ENCODE measurements at regions not wholly inside any gene's neighbourhood (a gene's known extent, or its start where the extent isn't known, plus 50 kb on each side); places are given as distances from the start of the nearest gene placed in this dataset.

DNA sequence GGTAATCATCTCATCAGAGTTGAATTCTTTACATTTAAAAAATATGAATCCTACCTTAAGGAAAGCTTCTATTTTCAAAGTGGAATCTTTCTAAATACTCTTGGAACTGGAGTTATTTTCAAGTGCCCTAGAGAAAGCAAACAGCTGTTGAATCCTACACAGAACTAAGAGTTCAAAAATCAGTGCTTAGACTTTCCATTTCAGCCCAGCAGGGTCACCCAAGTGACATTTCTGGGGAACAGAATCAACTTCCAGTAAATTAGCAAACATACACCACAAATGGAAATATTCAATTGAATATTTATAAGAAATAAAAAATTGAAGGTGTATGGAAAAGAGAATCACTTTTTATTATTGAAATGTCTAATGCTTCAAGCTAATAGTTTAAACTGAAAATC, 427.7 kb upstream of the NOX3 start:
- TF ChIP-seq EP300 (IDR thresholded peaks at IDR 0.05): no peak
- TF ChIP-seq, protein P1, sequence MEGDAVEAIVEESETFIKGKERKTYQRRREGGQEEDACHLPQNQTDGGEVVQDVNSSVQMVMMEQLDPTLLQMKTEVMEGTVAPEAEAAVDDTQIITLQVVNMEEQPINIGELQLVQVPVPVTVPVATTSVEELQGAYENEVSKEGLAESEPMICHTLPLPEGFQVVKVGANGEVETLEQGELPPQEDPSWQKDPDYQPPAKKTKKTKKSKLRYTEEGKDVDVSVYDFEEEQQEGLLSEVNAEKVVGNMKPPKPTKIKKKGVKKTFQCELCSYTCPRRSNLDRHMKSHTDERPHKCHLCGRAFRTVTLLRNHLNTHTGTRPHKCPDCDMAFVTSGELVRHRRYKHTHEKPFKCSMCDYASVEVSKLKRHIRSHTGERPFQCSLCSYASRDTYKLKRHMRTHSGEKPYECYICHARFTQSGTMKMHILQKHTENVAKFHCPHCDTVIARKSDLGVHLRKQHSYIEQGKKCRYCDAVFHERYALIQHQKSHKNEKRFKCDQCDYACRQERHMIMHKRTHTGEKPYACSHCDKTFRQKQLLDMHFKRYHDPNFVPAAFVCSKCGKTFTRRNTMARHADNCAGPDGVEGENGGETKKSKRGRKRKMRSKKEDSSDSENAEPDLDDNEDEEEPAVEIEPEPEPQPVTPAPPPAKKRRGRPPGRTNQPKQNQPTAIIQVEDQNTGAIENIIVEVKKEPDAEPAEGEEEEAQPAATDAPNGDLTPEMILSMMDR (IDR thresholded peaks at IDR 0.05): no peak

Measured in sigmoid colon (tissue), 4 donors.